Keratinocyte (primary cell): ENCODE measurements at regions not wholly inside any gene's neighbourhood (a gene's known extent, or its start where the extent isn't known, plus 50 kb on each side); places are given as distances from the start of the nearest gene placed in this dataset.

Experiments
- CTCF ChIP-seq, 3 experiments: IDR thresholded peaks in 1 of 3; conservative IDR thresholded peaks in 1 of 3; optimal IDR thresholded peaks in 1 of 3; 2 replicates in 2 of 3; 3 replicates in 1 of 3; pipeline versions ENCODE3 to v1.5.1; 2011; ENCODE audit warnings: low read length in 3 of 3, mild to moderate bottlenecking in 3 of 3, moderate library complexity in 2 of 3, control low read depth in 1 of 3, inconsistent platforms in 1 of 3; ENCODE audit not compliant: insufficient read depth in 2 of 3; ENCODE audit errors: extremely low read depth in 1 of 3
- EZH2 ChIP-seq: IDR thresholded peaks from one replicate; pipeline ENCODE4 v1.6.1; 2012; ENCODE audit warnings: inconsistent platforms, mild to moderate bottlenecking, low read length, moderate library complexity

GRCh38 chr15:53328341-53328740, 431.1 kb downstream of the WDR72 start:
- TF ChIP-seq CTCF (optimal IDR thresholded peaks at IDR 0.05 in 1 of 3, IDR thresholded peaks at IDR 0.05 in 1 of 3, conservative IDR thresholded peaks at IDR 0.05 in 1 of 3; ENCODE audit: extremely low read depth in 1 of 3, insufficient read depth in 2 of 3, low read length in 3 of 3): no peak
- no peak for TF ChIP-seq EZH2
